H1 (cell line): ENCODE measurements at regions not wholly inside any gene's neighbourhood (a gene's known extent, or its start where the extent isn't known, plus 50 kb on each side); places are given as distances from the start of the nearest gene placed in this dataset.

Experiments
- JUND ChIP-seq: IDR thresholded peaks from 2 replicates; pipeline ENCODE4 v1.6.1; 2011; ENCODE audit warnings: mild to moderate bottlenecking, improper control_type of control experiment, low read length
- SAP30 ChIP-seq: fragments of 300-600 bp; sonication (generic); IDR thresholded peaks from 2 replicates; pipeline ENCODE4 v1.7.1; 2012; ENCODE audit warnings: low read length, moderate library complexity, mild to moderate bottlenecking, inconsistent platforms; ENCODE audit not compliant: insufficient read depth, insufficient replicate concordance
- SIX5 ChIP-seq: IDR thresholded peaks from 2 replicates; pipeline ENCODE4 v1.6.1; 2011; ENCODE audit warnings: mild to moderate bottlenecking, low read depth, low read length
- TF ChIP-seq, protein P1 (sequence below), 3 experiments: IDR thresholded peaks; 1 replicate in 2 of 3; 2 replicates in 1 of 3; pipeline versions ENCODE4 v1.5.1 to v1.6.1; 2011; ENCODE audit warnings: low read length in 3 of 3, mild to moderate bottlenecking in 3 of 3, inconsistent platforms in 2 of 3, low read depth in 1 of 3, moderate library complexity in 1 of 3; ENCODE audit not compliant: insufficient read depth in 1 of 3; ENCODE audit errors: control extremely low read depth in 1 of 3

DNA sequence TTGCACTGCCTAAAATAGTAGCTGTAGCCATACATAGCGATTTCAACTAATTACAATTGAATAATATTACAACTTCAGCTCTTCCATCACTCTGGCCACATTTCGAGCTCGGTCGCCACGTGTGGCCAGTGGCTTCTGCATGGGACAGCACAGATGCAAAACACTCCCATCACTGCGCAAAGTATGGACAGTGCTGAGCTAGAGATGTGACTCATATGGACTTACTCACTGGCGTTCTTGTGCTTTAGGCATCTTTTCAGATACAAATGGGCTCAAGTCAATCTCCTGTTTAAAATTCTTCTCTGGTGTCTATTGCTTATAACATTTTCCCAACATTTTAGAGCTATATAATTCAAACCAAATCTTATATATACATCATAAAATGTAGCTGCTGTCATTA lies 222.7 kb downstream of the ELAVL2 start (continued):
- TF ChIP-seq, protein P1, sequence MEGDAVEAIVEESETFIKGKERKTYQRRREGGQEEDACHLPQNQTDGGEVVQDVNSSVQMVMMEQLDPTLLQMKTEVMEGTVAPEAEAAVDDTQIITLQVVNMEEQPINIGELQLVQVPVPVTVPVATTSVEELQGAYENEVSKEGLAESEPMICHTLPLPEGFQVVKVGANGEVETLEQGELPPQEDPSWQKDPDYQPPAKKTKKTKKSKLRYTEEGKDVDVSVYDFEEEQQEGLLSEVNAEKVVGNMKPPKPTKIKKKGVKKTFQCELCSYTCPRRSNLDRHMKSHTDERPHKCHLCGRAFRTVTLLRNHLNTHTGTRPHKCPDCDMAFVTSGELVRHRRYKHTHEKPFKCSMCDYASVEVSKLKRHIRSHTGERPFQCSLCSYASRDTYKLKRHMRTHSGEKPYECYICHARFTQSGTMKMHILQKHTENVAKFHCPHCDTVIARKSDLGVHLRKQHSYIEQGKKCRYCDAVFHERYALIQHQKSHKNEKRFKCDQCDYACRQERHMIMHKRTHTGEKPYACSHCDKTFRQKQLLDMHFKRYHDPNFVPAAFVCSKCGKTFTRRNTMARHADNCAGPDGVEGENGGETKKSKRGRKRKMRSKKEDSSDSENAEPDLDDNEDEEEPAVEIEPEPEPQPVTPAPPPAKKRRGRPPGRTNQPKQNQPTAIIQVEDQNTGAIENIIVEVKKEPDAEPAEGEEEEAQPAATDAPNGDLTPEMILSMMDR (IDR thresholded peaks at IDR 0.05; ENCODE audit: control extremely low read depth in 1 of 3, insufficient read depth in 1 of 3, low read depth in 1 of 3, low read length in 3 of 3) = no peak
- TF ChIP-seq SIX5 = no peak
- TF ChIP-seq SAP30 = no peak
- TF ChIP-seq JUND = no peak
